ENCODE measurements at regions not wholly inside any gene's neighbourhood (a gene's known extent, or its start where the extent isn't known, plus 50 kb on each side); places are given as distances from the start of the nearest gene placed in this dataset.

GRCh38 chr10:106410331-106410730 lies 754.2 kb downstream of the SORCS1 start (continued):
- TF ChIP-seq, protein P1, sequence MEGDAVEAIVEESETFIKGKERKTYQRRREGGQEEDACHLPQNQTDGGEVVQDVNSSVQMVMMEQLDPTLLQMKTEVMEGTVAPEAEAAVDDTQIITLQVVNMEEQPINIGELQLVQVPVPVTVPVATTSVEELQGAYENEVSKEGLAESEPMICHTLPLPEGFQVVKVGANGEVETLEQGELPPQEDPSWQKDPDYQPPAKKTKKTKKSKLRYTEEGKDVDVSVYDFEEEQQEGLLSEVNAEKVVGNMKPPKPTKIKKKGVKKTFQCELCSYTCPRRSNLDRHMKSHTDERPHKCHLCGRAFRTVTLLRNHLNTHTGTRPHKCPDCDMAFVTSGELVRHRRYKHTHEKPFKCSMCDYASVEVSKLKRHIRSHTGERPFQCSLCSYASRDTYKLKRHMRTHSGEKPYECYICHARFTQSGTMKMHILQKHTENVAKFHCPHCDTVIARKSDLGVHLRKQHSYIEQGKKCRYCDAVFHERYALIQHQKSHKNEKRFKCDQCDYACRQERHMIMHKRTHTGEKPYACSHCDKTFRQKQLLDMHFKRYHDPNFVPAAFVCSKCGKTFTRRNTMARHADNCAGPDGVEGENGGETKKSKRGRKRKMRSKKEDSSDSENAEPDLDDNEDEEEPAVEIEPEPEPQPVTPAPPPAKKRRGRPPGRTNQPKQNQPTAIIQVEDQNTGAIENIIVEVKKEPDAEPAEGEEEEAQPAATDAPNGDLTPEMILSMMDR (conservative IDR thresholded peaks at IDR 0.05; ENCODE audit: low read depth in 2 of 2), result no peak
- TF ChIP-seq ETS1 (IDR thresholded peaks at IDR 0.05) (no peak), POLR2AphosphoS5 (IDR thresholded peaks at IDR 0.05; ENCODE audit: low read depth) (no peak), NANOG (IDR thresholded peaks at IDR 0.05; ENCODE audit: borderline replicate concordance) (no peak), REST (IDR thresholded peaks at IDR 0.05; ENCODE audit: unreplicated experiment) (no peak), EZH2 (IDR thresholded peaks at IDR 0.05; ENCODE audit: low read depth, unreplicated experiment) (no peak), EZH2phosphoT487 (IDR thresholded peaks at IDR 0.05; ENCODE audit: unreplicated experiment) (no peak), STAT1 (IDR thresholded peaks at IDR 0.05; ENCODE audit: unreplicated experiment) (no peak), CREB1 (CRISPR knock-in tag; IDR thresholded peaks at IDR 0.05; ENCODE audit: low read depth) (no peak), ZNF331 (CRISPR knock-in tag; IDR thresholded peaks at IDR 0.05; ENCODE audit: low read depth) (no peak)

DNA sequence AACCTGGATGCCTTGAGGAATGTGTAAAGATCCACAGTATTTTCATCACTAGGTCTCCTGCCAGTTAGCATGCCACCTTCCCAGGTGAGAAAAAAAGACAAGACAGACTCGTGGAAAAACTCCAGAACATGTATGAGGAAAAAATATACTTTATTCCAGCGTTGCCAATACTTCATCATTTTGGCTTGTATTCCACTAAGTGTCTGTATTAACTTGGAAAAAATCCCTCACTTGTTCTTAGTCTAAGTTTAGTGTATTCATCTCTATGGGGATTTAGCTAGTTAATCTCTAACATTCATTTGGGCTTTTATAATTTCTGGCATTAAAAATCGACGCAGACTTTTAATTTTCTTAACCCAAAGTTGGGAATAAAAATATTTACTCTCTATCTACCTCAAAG lies 759.4 kb downstream of the SORCS1 start:
- Histone ChIP-seq H3K79me2 (replicated peaks; ENCODE audit: insufficient read depth) (no peaks in the 10 kb centered on the region), H3K27ac (ENCODE audit: low read depth) (no peak overlapping the region), H3K36me3 (ENCODE audit: insufficient read depth) (no peaks in the 10 kb centered on the region), H3K4me3 (no peak overlapping the region), H3K27me3 (ENCODE audit: insufficient read depth) (no peaks in the 10 kb centered on the region), H3F3A (replicated peaks; ENCODE audit: low read depth) (no peaks in the 10 kb centered on the region), H2AFZ (no peak overlapping the region), H3K4me1 (ENCODE audit: insufficient read depth) (no peaks in the 10 kb centered on the region), H4K20me1 (replicated peaks; ENCODE audit: insufficient read depth) (no peaks in the 10 kb centered on the region), H3K4me2 (no peak overlapping the region), H3K9me2 (ENCODE audit: insufficient read depth) (no peaks in the 10 kb centered on the region)
- DNase-seq (ENCODE audit: low spot score) (no peak), ATAC-seq (no peak)
- Mint-ChIP-seq H3K27me3 (ENCODE audit: insufficient read depth, low read depth, poor library complexity) (no peaks in the 10 kb centered on the region), H3K27ac (no peak overlapping the region), H3K4me3 (no peak overlapping the region), H3K9me3 (no peaks in the 10 kb centered on the region), H3K36me3 (ENCODE audit: low read depth) (no peaks in the 10 kb centered on the region), H3K4me1 (no peaks in the 10 kb centered on the region)
- TF ChIP-seq NANOG (IDR thresholded peaks at IDR 0.05; ENCODE audit: borderline replicate concordance), result no peak
- no peak for TF ChIP-seq EZH2 (IDR thresholded peaks at IDR 0.05; ENCODE audit: low read depth, unreplicated experiment)
- TF ChIP-seq EZH2phosphoT487 (IDR thresholded peaks at IDR 0.05; ENCODE audit: unreplicated experiment), result no peak
- no peak for TF ChIP-seq REST (IDR thresholded peaks at IDR 0.05; ENCODE audit: unreplicated experiment)
- TF ChIP-seq STAT1 (IDR thresholded peaks at IDR 0.05; ENCODE audit: unreplicated experiment), result no peak
- TF ChIP-seq, protein P1 (conservative IDR thresholded peaks at IDR 0.05; ENCODE audit: low read depth in 2 of 2), result no peak
- no peak for TF ChIP-seq CREB1 (CRISPR knock-in tag; IDR thresholded peaks at IDR 0.05; ENCODE audit: low read depth)

Measured in GM23338 (cell line).